ENCODE measurements at regions not wholly inside any gene's neighbourhood (a gene's known extent, or its start where the extent isn't known, plus 50 kb on each side); places are given as distances from the start of the nearest gene placed in this dataset.
A peak's percentile ranks its signal among the peaks of the same experiment; 100 is the strongest.

DNA sequence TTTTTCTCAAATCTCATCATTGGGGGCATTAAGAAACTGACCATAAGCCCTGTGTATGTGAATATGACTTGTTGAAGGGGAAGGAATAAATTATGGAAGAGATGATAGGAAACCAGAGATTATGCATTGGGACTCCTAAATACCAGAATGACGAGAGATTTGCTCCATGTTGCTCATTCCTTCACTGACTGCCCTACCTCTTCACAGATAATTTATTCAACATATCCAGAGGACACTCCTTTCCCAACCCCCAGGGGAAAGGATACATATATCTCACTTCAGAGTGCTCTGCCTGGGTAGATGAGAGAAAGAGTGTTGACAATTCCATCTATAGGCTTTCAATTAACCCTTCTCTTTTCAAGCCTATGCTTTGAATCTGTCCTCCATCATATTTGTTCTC, 145.3 kb upstream of the RHOBTB1 start:
- DNase-seq (ENCODE audit: low spot score): no peak

DNA sequence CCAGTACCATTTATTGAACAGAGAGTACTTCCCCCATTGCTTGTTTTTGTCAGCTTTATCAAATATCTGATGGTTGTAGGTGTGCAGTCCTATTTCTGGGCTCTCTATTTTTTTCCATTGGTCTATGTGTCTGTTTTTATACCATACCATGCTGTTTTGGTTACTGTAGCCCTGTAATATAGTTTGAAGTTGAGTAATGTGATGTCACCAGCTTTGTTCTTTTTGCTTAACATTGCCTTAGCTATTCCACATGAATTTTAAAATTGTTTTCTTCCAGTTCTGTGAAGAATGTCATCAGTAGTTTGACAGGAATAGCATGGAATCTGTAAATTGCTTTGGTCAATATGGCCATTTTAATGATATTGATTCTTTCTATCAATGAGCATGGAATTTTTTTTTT, 140.5 kb upstream of the RHOBTB1 start:
- DNase-seq (ENCODE audit: low spot score): no peak

DNA sequence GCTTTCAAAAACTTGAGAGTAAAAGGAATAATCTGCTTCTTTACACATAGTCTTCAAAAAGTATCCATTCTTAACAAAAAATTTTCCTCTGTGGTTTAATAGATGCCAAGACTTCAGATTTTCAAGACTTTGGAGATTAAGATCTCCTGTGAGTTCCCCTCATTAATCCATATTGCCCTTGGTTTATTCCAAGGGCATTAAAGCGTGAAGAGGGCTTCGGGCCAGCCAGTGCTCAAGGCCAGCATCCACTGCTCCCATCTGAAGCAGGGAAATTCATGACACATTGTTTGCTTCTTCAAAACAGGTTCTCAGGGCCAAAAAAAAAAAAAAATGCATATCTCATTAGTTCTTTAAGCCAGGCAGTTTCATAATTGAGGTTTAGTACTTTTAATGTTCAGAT, 137.3 kb upstream of the RHOBTB1 start:
- DNase-seq (ENCODE audit: low spot score): no peak

DNA sequence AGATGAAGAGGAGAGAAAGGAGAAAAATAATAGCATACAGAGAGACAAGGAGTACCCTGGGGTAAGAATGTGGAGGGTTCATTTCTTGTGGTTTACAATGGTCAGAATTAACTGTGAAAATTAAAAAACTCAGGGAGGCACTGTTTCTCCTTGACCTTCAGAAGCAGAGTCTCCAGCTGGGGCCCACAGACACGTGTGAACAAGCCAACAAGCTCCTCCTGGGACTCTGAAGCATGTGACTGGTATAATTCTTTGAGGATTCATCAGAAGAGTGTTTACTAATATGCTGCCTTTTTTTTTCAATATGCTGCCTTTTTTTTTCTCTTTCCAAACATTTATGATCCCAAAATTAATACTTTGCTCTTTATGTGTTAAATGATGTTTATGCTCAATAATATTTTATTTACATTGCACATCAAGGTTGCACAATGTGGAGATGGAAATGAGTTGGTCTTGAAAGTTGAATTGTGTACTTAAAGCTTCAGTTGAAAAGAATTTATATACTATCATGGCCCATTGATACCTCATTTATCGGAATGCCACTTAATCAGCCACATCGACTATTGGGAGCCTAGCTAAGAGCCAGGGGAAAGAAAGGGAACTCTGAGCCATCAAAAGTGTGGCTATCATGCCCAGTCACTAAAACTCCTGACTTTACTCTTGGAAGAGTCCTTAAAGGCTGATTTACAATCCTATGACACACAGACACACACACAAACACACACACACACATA, 134.7 kb upstream of the RHOBTB1 start:
- no peak for DNase-seq (ENCODE audit: low spot score)

DNA sequence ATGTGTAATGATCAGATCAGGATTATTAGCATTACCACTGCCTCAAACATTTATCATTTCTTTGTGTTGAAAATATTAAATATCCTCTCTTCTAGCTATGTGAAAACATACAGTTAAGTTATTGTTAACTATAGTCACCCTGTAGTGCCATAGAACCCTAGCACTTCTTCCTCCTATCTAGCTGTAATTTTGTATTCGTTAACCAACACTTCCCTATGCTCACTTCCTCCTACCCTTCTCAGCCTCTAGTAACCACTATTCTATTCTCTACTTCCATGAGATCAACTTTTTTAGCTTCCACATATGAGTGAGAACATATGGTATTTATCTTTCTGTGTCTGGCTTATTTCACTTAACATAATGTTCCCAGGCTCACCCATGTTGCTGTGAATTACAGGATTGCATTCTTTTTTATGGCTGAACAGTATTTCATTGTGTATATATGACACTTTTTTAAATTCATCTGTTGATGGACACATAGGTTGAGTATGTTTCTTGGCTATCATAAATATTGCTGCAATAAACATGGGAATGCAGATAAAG, 132.7 kb upstream of the RHOBTB1 start:
- no peak for DNase-seq (ENCODE audit: low spot score)

DNA sequence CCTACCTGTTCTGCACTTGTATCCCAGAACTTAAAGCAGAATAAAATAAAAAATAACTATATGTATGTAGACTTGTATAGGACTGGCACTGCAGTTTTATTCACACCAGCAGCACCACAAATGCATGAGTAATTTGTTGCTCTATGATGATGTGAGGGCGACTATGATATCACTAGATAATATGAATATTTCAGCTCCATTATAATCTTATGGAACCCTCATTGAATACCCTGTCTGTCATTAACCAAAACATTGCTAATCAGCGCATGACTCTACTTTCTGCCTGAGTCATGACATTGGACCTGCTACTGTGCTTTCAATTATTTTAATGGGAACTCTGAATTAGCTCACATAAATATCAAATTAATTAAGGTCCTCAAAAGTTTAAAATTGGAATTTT, 129.4 kb upstream of the RHOBTB1 start:
- no peak for DNase-seq (ENCODE audit: low spot score)

DNA sequence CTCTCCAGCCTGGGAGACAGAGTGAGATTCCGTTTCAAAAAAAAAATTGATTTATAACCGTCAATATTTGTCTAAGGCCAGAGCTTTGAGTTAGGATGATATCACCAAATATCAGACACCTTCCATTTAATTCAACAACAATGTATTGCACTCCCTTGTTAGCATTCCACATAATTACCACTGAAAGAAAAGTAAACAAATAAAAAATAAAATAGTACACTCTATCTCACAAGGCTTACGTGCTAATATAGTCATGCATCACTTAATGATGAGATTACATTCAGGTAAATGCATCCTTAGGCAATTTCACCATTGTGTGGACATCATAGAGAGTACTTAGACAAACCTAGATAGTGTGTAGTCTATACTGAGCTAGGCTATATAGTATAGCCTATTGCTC, 127.6 kb upstream of the RHOBTB1 start:
- no peak for DNase-seq (ENCODE audit: low spot score)

DNA sequence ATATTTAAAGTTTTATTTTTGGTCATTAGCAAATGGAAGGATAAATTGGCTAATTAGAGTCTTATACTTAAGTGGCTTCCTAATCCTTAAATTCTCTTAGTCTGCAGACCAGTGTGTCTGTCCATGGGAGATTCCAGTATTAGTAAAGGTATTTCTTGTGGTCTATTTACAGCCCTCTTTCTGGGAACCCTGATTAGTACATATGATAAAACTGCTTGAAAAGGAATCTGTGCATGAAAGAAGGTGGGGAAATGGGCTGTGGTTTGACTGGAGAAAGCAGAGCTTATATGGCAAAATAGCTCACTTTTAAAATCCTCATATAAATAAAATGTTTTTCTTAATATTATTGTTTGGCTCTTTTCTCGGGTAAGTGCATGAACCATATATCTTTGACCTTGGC, 124.5 kb upstream of the RHOBTB1 start:
- no peak for DNase-seq (ENCODE audit: low spot score)

DNA sequence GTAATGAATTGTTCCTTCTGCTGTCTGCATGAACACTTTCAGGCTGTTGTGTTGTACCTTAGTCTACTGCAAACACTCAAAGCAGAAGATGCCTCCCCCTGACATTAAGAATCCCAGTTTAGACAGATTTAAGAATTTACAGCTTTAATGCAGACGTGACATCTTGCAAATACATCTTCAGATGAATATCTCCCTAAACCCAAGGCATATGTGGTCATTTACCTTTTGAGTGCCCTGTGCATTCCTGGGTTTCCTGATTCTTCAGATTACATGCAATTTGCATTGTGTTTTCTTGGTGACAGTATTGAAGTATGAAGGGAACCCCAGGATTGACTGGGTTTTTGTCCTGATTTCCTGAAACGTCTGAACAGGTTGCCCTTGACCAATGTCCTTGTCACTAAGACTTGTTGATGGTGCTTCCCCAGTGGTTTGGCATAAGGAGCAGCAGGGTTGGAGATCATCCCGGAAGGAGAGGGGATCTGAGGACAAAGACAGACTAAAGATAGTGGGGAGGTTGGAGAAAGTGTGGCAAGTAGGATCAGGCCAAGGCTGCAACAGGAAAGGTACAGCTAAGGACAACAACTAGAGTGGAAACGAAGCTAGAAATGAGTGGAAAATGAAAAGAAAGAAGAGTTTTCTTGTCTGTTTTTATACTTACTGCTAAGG, 123.8 kb upstream of the RHOBTB1 start:
- DNase-seq (ENCODE audit: low spot score): no peak

DNA sequence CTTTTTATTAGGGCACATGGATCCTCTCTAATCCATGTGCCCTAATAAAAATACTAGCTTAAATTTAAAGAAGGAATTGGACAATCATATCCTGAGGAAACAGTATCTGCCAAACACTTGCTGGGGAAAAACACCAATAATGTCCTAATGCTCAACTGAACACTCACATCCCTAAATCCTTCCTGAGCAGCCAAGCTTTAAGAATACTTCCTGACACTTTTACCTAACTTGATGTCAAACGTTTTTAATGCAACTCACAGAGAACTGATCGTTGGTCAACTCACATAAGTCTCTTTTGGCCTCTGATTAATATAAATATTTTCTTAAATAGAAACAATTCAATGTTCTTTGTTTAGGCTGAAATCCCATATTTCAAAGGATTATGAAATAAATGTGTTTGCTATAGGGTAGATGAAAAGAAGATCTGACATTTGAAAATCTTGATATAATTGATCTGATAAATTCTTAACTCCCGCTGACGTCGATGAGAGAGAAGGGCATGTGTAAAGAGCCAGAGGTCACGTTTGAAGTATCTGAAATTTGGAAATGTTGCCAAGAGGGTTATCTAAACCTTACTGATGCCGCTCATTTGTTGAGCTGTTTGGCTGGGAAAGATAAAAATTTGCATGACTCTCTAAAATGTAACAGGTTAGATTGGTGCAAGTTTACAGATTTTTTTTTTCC, 122.8 kb upstream of the RHOBTB1 start:
- DNase-seq (ENCODE audit: low spot score): no peak

DNA sequence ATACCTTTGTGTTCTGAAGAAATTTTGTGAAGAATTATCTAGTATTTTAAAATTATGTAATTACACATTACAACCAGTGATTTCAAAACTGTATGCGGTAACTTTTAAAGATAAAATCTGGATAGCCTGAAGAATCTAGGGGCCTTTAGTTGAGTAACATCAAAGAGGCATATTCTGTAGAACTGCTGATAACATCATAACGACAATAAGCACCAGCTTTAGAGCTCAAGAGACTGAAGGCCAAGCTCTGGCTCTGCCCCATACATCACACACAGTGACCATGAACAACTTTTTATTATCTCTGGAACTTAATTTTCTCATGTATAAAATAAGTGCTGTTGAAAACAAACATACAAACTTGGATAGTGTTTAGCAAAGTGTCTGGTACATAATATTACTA, 121.1 kb upstream of the RHOBTB1 start:
- DNase-seq (ENCODE audit: low spot score): no peak

DNA sequence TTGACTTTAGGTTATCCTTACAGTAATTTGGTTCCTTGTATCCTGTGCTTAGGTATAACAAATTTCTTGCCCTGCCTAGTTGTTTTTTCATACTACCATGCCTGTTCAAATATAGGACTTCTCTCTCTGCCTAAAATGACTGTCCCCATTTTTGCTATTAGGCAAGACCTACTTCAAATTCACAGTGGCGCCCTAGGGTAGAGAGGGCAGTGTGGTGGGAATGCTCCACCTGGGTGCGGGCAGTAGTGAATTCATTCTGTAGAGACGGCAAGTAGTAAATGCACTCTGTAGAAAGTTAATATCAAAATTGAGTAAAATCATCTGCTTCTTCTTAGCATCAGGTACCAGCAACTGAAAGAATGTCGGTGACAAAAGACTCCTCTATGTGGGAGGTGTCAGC, 120.4 kb upstream of the RHOBTB1 start:
- DNase-seq (ENCODE audit: low spot score): no peak

DNA sequence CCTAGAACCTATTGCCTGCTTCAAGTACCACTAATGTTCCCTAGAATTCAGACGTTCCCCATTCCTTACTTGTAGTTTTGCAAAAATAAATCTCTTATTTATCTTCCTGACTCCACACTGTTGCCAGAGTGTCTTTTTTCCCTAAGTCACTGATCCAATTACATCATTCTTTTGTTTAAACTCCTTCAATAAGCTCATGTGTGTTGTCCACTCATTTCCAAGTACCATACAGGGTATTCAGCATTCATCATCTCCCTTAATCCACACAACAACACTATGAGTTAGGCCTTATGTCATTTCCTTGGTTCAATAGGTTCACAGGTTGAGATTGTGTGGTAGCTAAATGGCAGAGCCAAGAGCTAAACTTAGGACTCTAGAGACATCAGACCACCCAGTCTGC, 119.9 kb upstream of the RHOBTB1 start:
- peak; percentile 89 for DNase-seq (ENCODE audit: low spot score)

DNA sequence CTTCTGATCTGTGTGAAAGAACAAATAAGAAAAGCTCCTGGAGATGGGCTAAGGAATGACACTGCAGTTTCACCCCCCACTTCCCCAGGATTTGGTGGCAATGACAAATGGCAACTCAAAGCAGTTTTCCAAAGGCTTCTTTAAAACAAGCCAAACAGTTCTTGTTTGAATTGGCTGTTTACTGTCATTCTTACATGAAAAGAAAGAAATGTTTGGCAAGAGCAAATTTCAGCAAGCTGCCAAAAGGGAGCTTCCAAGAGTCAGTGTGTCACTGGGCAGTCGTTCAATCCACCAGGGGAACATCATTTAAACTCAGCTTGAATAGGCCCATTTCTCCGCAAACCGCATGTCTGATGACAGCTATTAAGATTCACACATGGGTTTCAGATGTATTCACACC, 119.0 kb upstream of the RHOBTB1 start:
- no peak for DNase-seq (ENCODE audit: low spot score)

DNA sequence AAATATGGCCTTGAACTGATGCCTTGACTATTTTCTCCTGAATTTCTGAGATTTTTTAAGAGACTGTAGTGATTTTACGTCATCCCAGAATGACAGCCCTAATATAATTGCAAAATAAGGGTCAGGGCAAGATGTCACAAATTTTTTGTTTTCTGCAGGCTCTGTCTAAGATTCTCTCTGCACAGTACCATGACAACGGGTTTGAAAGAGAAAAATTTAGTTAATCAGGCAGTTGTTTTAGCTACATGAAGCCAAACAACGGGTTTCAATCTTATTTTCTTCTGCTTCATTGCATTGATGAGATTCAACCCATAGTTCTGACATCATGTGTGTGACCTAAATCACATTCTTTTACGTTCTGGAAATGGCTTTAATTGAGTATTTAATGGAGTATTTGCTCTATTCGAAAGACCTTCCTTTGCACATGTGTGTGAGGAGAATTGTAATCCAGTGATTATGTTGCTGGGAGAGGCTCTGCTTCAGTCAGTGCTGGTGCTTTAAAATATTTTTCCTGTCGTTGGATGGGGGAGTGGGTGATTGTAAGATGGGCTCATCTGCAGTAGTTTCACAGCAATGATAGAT, 118.0 kb upstream of the RHOBTB1 start:
- no peak for DNase-seq (ENCODE audit: low spot score)

DNA sequence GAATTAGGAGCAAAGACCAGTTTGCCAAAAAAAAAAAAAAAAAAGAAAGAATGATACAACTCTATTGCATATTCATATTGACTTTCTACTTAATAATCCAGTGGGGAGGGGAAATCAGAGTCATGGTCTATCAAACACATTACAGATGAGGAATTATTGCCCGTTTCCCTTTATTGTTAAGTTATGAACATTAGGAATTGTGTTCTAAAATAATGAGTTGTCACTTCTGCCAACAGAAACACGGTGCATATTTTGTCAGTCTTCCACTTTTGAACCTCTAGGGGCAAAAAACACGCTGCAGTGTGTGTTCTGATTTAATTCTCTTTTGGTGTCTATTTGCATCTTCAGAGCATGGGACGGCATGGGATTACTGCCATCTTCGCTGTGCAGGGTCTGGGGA, 115.7 kb upstream of the RHOBTB1 start:
- DNase-seq (ENCODE audit: low spot score): no peak

DNA sequence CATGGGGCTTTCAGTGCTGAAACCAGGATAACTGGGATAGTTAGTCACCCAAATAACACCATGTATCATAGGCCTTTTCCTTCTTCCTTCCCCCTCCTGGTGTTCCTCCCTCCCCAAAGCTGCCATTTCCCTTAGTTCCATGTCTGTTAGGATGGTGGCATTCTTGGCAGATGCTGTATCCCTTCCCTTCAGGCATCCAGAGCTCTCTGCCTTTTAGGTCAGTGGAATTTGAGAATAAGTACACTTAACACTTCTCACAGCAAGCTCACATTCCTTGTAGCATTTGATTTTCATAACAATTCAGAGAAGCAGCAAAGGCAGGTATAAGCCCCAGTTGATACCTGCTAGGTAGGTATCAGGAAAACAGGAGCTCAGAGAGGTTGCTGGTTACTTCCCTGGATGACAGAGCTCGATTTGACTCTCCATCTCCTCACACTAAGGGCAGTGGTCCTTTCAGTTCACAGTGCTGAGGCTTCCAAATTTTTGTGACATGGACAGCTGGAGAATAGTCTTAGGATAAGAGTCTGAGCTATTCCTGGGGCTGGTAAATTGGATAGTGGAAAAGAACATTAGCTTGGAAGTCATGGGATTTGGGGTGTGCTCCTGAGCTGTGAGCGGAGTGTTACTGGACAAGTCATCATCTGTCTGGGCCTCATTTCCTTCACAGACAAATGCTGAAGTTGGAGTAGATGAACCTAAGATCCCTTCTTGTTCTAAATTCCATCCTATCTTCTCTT, 108.7 kb upstream of the RHOBTB1 start:
- no peak for DNase-seq (ENCODE audit: low spot score)

DNA sequence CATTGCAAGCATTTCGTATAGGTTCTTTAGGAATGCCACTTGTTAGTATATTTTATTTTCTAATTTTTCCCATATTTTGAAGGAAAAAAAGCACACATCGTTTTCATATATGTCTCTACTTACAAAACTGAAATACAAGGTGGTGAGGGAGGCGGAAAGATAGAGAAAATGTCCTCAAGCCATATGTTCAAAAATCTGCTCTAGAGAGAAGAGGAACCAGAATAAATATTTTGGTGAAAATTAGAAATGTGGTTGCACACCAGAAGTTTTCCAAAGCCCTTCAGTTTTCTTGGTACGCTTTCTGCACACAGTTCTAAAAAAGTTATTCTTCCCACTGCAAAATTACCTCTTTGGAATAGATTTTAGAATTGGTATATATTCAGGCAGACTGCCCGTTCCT, 107.4 kb upstream of the RHOBTB1 start:
- no peak for DNase-seq (ENCODE audit: low spot score)

DNA sequence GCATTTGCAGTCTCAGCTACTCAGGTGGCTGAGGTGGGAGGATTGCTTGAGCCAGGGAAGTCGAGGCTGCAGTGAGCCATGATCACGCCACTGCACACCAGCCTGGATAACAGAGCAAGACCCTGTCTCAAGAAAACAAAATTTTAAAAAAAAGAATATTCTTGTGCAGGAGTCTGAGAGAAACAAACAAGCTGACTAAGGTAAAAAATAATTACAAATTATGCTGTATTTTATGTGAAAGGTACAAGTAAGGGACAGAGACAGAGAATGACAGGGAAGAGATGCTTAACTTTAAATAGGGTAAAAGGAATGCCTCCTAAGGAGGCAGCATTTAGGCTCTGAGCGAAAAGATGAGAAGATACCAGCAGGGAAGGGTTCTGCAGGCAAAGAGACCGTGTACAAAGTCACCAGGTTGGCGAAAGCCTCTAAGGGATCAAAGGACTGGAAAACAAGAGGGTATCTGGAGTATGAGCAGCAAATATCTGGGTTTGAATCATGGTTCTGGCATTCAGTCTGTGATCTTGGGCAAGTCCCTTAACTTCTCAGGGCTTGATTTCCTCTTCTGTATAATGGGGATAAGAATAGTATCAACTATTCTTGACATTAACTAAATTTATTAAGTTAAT, 106.2 kb upstream of the RHOBTB1 start:
- DNase-seq (ENCODE audit: low spot score): no peak

DNA sequence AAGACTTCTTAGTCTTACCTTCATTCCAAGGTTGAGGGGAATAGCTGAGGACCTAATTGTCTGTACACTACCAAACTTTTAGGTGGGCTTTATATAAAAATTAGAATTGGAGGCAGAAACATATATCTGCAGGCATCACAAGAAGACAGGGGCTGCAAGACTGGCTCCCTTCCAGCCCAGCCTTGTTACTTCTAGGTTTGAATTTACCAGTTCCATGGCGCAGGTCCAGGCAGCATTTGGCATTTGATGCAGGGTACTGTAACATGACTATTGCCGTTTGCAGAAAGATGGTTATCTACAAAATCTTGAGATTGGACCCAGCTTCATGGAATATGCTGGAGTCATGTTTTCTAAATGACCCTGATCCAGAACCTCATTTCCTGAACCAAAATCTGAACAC, 105.4 kb upstream of the RHOBTB1 start:
- DNase-seq (ENCODE audit: low spot score): no peak

DNA sequence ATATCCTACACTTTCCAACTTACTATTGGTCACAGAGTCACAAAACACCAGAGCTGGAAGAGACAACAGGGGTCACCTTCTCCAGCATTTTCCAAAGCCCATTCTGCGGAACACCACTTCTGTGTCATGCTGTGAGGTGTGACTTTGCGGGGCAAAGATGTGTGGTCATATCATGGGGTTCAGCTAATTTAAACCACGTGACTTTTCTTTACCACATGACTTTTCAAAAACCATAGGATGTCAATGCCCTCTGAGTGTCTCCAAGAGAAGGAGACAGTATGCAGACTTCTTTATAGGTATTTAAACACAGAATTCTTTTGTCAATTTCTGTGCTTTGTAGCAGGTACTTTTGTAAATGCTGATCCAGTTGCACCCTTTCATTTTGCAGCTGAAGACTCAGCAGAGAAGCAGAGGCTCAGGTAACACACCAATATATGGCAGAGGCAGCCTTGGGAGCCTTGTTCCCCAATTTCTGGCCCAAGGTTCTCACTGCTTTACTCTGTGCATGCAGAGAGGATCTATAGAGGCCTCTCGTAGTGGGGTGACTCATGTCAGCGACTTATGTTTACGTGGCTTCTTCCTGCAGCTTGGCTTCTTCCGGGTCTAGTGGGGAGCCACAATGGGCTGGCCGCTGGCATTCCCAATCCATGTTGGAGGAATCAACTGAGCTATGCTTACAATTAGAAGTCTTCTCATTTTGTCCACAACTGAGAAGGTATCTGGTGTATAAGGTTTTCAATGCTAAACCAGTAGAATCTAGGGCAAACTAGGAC, 104.0 kb upstream of the RHOBTB1 start:
- no peak for DNase-seq (ENCODE audit: low spot score)
